ENCODE measurements at regions not wholly inside any gene's neighbourhood (a gene's known extent, or its start where the extent isn't known, plus 50 kb on each side); places are given as distances from the start of the nearest gene placed in this dataset.

- TF ChIP-seq E2F8 (IDR thresholded peaks at IDR 0.05; ENCODE audit: low read depth, partially characterized antibody) (peak; percentile 8), ZNF592 (IDR thresholded peaks at IDR 0.05) (peak; percentile 61; the same call in 1 of the 2 replicates), STAT3 (IDR thresholded peaks at IDR 0.05; ENCODE audit: low read depth, low read length) (no peak), BMI1 (IDR thresholded peaks at IDR 0.05; ENCODE audit: borderline replicate concordance) (no peak), TCF3 (IDR thresholded peaks at IDR 0.05; ENCODE audit: borderline replicate concordance, insufficient read depth, low read depth, low read length) (peak; percentile 72; the same call in 1 of the 2 replicates), CEBPB (IDR thresholded peaks at IDR 0.05; ENCODE audit: borderline replicate concordance in 1 of 2, low read depth in 2 of 2, low read length in 2 of 2) (no peak), IRF5 (IDR thresholded peaks at IDR 0.05; ENCODE audit: borderline replicate concordance) (no peak), SMAD5 (IDR thresholded peaks at IDR 0.05; ENCODE audit: low read depth) (peak; percentile 48; the same call in 1 of the 2 replicates), ZSCAN29 (IDR thresholded peaks at IDR 0.05) (peak; percentile 84), ZNF207 (IDR thresholded peaks at IDR 0.05; ENCODE audit: borderline replicate concordance) (peak; percentile 59; the same call in 1 of the 2 replicates), IKZF2 (IDR thresholded peaks at IDR 0.05) (peak; percentile 77 to 88), CUX1 (IDR thresholded peaks at IDR 0.05; ENCODE audit: insufficient replicate concordance, low read depth, low read length) (no peak), YY1 (IDR thresholded peaks at IDR 0.05; ENCODE audit: low read depth, low read length) (peak; percentile 87)
These were observed 100.7 kb upstream of the SSBP2 start (continued) for GRCh38 chr5:81851481-81852178.

All from GM12878 (cell line).